Hematopoietic multipotent progenitor cell treated with erythropoietin and hydrocortisone succinate and interleukin-3 and kit ligand, for 4 days (in vitro differentiated cells): ENCODE measurements at regions not wholly inside any gene's neighbourhood (a gene's known extent, or its start where the extent isn't known, plus 50 kb on each side); places are given as distances from the start of the nearest gene placed in this dataset.
"Not testable (repeated sequence)": the region's sequence is repeated elsewhere in the genome, so short reads cannot be mapped to it uniquely, and the experiment has no call there.

Source experiments
- DNase-seq: peaks from one replicate; pipeline ENCODE4 v3.0.0-alpha.2; 2015

DNA sequence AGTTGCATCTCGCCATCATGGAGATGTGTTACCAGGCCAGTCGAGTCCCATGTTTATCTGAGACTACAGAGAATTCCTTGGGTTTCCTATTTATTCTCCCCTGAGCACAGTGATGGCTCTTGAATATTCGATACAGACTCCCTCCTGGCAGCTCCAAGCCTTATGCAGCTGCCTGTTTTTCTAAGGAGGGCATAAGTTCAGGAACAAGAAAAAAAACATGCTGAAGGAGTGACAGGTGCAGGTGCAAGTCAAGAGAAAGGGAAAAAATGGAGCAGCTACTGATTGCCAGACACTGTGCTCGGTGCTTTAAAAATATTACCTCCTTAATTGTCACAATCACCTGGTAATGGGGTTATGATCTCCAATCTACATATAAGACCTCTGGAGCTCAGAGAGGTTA lies 177.2 kb upstream of the DPP10 start:
- no peak for DNase-seq

- no peak for DNase-seq
Measured at GRCh38 chr2:114274957-114275356, 167.5 kb upstream of the DPP10 start.

- no peak for DNase-seq
Measured at GRCh38 chr2:114281188-114281587, 161.3 kb upstream of the DPP10 start.

DNA sequence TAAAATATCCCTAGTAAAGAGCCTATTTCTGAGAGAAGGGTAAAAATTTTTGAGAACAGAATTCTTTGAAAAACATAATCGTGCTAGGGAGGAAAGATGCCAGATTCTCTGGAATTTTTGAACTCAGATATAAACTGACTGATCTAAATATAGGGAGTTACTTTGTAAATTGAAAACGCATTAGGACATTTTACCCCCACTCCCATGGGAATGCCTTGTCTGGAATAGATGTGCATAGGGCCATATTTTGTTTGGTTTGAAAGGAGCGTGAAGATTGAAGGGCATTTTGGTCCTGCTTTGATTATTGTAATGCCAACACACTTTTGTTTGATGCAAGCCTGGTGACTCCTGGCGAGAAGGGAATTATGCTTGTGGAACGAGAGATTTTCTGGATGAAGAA lies 158.7 kb upstream of the DPP10 start:
- DNase-seq: no peak

DNA sequence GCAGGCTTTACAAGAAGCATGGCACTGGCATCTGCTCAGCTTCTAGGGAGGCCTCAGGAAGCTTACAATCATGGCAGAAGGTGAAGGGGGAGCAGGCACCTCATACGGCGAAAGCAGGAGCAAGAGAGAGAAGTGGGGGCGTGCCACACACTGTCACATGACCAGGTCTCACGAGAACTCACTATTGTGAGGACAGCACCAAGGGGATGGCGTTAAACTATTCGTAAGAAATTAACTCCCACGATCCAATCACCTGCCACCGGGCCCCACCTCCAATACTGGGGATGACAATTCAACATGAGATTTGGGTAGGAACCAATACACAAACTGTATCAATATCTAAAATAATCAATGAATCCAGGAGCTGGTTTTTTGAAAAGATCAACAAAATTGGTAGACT lies 156.0 kb upstream of the DPP10 start:
- no peak for DNase-seq

DNA sequence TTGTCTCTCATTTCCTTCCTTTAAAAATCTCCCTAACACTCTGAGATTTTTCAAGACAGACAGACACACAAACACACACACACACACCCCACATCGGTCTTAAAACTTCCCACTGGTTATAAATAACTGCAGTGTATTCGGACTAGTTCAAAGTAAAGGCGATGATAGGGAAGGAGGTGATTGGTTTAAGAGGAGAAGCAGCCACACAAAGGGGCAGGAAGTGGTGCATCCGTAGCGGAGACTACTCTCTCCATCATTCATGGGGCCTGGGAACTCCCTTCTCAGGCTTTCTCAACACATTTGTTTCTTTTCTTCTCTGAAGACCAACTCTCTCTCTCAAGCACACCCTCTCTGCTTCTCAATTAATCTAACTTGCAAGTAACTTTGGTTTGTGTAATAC lies 149.1 kb upstream of the DPP10 start:
- DNase-seq: no peak

- DNase-seq: no peak
Measured at GRCh38 chr2:114294741-114295140, 147.7 kb upstream of the DPP10 start.

- not testable (repeated sequence) for DNase-seq
Measured at GRCh38 chr2:114300351-114300750, 142.1 kb upstream of the DPP10 start.

DNA sequence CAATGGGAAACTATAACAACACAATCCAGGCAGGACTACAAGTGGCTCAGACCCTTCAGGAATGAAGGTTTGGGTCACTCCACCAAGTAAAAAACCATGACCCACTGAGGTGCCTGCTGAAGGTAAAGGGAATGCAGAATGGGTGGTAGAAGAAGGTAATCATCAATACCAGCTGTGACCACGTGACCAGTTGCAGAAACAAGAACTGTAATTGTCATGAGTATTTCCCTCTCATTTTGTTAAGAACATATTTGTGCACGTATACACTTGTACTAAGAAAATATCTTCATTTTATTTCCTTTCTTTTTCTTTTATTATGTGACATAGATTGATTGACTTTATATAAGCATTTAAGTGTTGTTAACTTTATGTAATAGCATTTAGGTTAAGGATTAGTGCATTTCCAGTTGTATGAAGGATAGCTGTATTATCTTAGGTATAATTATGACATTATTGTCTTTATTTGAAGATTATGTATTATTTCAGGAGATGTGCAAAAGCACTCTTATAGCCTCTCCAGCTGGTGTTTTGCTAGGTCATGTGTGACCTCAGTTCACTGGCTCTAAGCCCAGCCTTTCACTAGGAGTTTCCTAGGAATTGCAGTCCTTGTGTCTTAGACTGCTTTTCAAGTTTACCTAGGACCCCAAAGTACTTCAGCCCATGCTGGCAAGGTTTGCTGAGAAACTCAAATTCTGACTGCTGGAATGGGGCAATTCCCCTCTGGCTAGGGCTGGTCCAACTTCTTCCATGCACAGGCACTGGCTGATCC lies 125.7 kb upstream of the DPP10 start:
- DNase-seq: no peak

DNA sequence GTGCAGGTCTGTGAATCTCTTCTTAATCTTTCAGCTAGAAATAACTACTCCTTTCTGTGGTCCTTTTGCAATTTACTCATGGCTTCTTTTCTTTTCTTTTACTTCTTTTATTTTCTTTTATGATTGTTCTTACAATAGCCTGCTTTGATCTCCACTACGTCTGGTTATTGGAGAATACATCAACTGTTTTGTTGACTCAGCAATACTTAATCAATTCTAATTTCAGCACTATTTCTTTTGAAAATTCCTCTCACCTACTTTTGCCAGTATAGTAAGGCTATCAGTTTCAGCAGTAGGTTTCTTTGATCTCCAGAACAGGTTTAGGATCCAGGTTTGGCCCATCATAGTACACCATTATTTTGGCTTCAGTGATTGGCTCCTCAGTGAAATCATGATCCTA lies 111.8 kb upstream of the DPP10 start:
- no peak for DNase-seq

- DNase-seq: no peak
Measured at GRCh38 chr2:114331934-114332333, 110.5 kb upstream of the DPP10 start.

DNA sequence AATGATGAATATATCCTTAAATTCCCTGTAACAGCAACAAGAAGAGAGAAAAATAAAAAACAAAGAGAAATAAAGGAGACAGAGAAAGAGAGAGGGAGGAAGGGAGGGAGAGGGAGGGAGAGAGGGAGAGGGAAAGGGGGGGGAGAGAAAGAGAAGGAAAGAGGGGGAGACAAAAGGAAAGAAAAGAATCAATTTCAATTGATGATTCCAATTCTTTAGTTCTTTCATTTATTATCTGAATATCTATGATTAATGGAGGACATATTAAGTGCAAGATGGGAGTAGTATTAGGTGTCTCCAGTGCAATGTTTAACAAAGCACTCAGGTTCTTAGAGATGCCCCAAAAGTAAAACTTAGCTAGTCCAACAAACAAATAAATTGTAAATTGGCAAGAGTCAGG lies 97.2 kb upstream of the DPP10 start:
- DNase-seq: no peak

GRCh38 chr2:114346658-114347057 lies 95.8 kb upstream of the DPP10 start:
- DNase-seq: no peak

GRCh38 chr2:114350186-114350725 lies 92.2 kb upstream of the DPP10 start:
- no peak for DNase-seq

- no peak for DNase-seq
Measured at GRCh38 chr2:114352988-114353387, 89.5 kb upstream of the DPP10 start.

DNA sequence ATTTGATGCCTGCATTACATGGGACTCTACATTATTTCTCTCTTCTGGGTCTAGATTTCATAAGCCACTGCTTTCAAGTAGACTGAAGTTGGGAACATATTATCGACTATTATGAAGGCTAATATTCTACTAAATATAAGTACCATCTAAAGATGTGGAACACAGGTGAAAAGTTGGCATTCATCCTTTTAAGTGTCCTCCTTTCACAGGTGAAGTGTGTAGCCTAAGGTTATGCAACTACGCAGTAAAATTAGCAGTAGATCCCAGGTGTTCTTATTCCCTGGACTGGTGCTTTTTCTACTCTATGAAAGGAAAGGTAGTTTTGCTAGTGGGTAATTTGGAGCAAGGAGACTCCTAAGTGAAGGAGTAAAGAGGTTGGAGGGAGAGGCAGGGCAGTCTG lies 88.2 kb upstream of the DPP10 start:
- DNase-seq: no peak

GRCh38 chr2:114368705-114369104 lies 73.7 kb upstream of the DPP10 start:
- DNase-seq: peak; percentile 1

- DNase-seq: not testable (repeated sequence)
Measured at GRCh38 chr2:114371721-114372120, 70.7 kb upstream of the DPP10 start.

GRCh38 chr2:114373591-114373990 lies 68.8 kb upstream of the DPP10 start:
- no peak for DNase-seq

- no peak for DNase-seq
Measured at GRCh38 chr2:114384441-114384840, 58.0 kb upstream of the DPP10 start.

- DNase-seq: no peak
Measured at GRCh38 chr2:114389021-114389420, 53.4 kb upstream of the DPP10 start.
